ENCODE measurements at regions not wholly inside any gene's neighbourhood (a gene's known extent, or its start where the extent isn't known, plus 50 kb on each side); places are given as distances from the start of the nearest gene placed in this dataset.

GRCh38 chr15:95874637-95875036 is 455.9 kb upstream of the NR2F2 start:
- Histone ChIP-seq H3K27me3 (ENCODE audit: control insufficient read depth, low read length) (no peaks in the 10 kb centered on the region), H3F3A (ENCODE audit: control insufficient read depth, insufficient read depth) (no peaks in the 10 kb centered on the region), H3K4me3 (ENCODE audit: low read length) (no peak overlapping the region), H3K27ac (ENCODE audit: low read depth, low read length) (no peak overlapping the region), H3K4me1 (ENCODE audit: control insufficient read depth, low read length) (no peaks in the 10 kb centered on the region), H3K4me2 (ENCODE audit: low read length) (no peak overlapping the region), H3K36me3 (ENCODE audit: control insufficient read depth, low read length) (no peaks in the 10 kb centered on the region), H3K9me2 (replicated peaks; ENCODE audit: control insufficient read depth, low read length) (no peaks in the 10 kb centered on the region), H3K9me3 (ENCODE audit: control insufficient read depth, insufficient read depth, low read length) (no peaks in the 10 kb centered on the region), H3K79me2 (ENCODE audit: control insufficient read depth, low read length) (no peaks in the 10 kb centered on the region), H4K20me1 (ENCODE audit: control insufficient read depth, insufficient read depth, low read depth, low read length) (no peaks in the 10 kb centered on the region)
- TF ChIP-seq CTCF (IDR thresholded peaks at IDR 0.05; ENCODE audit: low read depth, low read length, poor library complexity, severe bottlenecking) (no peak), EZH2phosphoT487 (IDR thresholded peaks at IDR 0.05; ENCODE audit: borderline replicate concordance, low read length) (no peak)

GRCh38 chr15:95875121-95875643 is 455.3 kb upstream of the NR2F2 start:
- Histone ChIP-seq H3K4me1 (ENCODE audit: control insufficient read depth, low read length) (no peaks in the 10 kb centered on the region), H3K27ac (ENCODE audit: low read depth, low read length) (no peak overlapping the region), H3F3A (ENCODE audit: control insufficient read depth, insufficient read depth) (no peaks in the 10 kb centered on the region), H4K20me1 (ENCODE audit: control insufficient read depth, insufficient read depth, low read depth, low read length) (no peaks in the 10 kb centered on the region), H3K36me3 (ENCODE audit: control insufficient read depth, low read length) (no peaks in the 10 kb centered on the region), H3K79me2 (ENCODE audit: control insufficient read depth, low read length) (no peaks in the 10 kb centered on the region), H3K4me2 (ENCODE audit: low read length) (no peak overlapping the region), H3K27me3 (ENCODE audit: control insufficient read depth, low read length) (no peaks in the 10 kb centered on the region), H3K4me3 (ENCODE audit: low read length) (no peak overlapping the region), H3K9me3 (ENCODE audit: control insufficient read depth, insufficient read depth, low read length) (no peaks in the 10 kb centered on the region), H3K9me2 (replicated peaks; ENCODE audit: control insufficient read depth, low read length) (no peaks in the 10 kb centered on the region)
- no peak for TF ChIP-seq CTCF (IDR thresholded peaks at IDR 0.05; ENCODE audit: low read depth, low read length, poor library complexity, severe bottlenecking)
- TF ChIP-seq EZH2phosphoT487 (IDR thresholded peaks at IDR 0.05; ENCODE audit: borderline replicate concordance, low read length), result no peak

GRCh38 chr15:95880031-95880570 is 450.4 kb upstream of the NR2F2 start:
- TF ChIP-seq CTCF (IDR thresholded peaks at IDR 0.05; ENCODE audit: low read depth, low read length, poor library complexity, severe bottlenecking), result no peak
- no peak overlapping the region for H3K4me2 ChIP-seq (ENCODE audit: low read length)
- no peaks in the 10 kb centered on the region for H4K20me1 ChIP-seq (ENCODE audit: control insufficient read depth, insufficient read depth, low read depth, low read length)
- no peaks in the 10 kb centered on the region for H3K36me3 ChIP-seq (ENCODE audit: control insufficient read depth, low read length)
- no peaks in the 10 kb centered on the region for H3K79me2 ChIP-seq (ENCODE audit: control insufficient read depth, low read length)
- no peak overlapping the region for H3K27ac ChIP-seq (ENCODE audit: low read depth, low read length)
- no peaks in the 10 kb centered on the region for H3K4me1 ChIP-seq (ENCODE audit: control insufficient read depth, low read length)
- H3K9me2 ChIP-seq (replicated peaks; ENCODE audit: control insufficient read depth, low read length), result no peaks in the 10 kb centered on the region
- no peak overlapping the region for H3K4me3 ChIP-seq (ENCODE audit: low read length)
- no peaks in the 10 kb centered on the region for H3K9me3 ChIP-seq (ENCODE audit: control insufficient read depth, insufficient read depth, low read length)
- no peaks in the 10 kb centered on the region for H3K27me3 ChIP-seq (ENCODE audit: control insufficient read depth, low read length)
- no peaks in the 10 kb centered on the region for H3F3A ChIP-seq (ENCODE audit: control insufficient read depth, insufficient read depth)

Data from DOHH2 (cell line).